Neutrophil (primary cell): ENCODE measurements at regions not wholly inside any gene's neighbourhood (a gene's known extent, or its start where the extent isn't known, plus 50 kb on each side); places are given as distances from the start of the nearest gene placed in this dataset.

Source experiments
- H3K27ac ChIP-seq: fragments of 200-600 bp; sonication (generic); 2 replicates; pipeline ENCODE4 v1.5.1; 2016; ENCODE audit warnings: mild to moderate bottlenecking, moderate library complexity
- H3K27me3 ChIP-seq: fragments of 200-600 bp; sonication (generic); 2 replicates; pipeline ENCODE4 v1.6.0; 2016; ENCODE audit warnings: mild to moderate bottlenecking
- H3K36me3 ChIP-seq: fragments of 200-600 bp; sonication (generic); 2 replicates; pipeline ENCODE4 v1.5.1; 2017
- H3K4me1 ChIP-seq, 2 experiments: fragments of 200-600 bp in 1 of 2; sonication (generic) in 1 of 2; 1 replicate in 1 of 2; 2 replicates in 1 of 2; pipeline versions ENCODE4 v1.5.1 to v1.6.1; 2013 to 2016; ENCODE audit warnings: low read depth in 1 of 2, low read length in 1 of 2, mild to moderate bottlenecking in 1 of 2, moderate library complexity in 1 of 2; ENCODE audit not compliant: control insufficient read depth in 1 of 2, insufficient read depth in 1 of 2
- H3K4me3 ChIP-seq, 2 experiments: fragments of 200-600 bp in 1 of 2; sonication (generic) in 1 of 2; 1 replicate in 1 of 2; 2 replicates in 1 of 2; pipeline ENCODE4 v1.5.1; 2013 to 2016; ENCODE audit warnings: low read depth in 1 of 2, low read length in 1 of 2, mild to moderate bottlenecking in 1 of 2, moderate library complexity in 1 of 2
- H3K9me3 ChIP-seq: fragments of 200-600 bp; sonication (generic); 2 replicates; pipeline ENCODE4 v1.5.1; 2016
- CTCF ChIP-seq: fragments of 200-600 bp; sonication (generic); IDR thresholded peaks from 2 replicates; pipeline ENCODE4 v1.5.1; 2016; ENCODE audit warnings: antibody characterized with exemption

- Histone ChIP-seq H3K9me3 (no peaks in the 10 kb centered on the region), H3K36me3 (no peaks in the 10 kb centered on the region), H3K27ac (no peak overlapping the region), H3K4me3 (no peak overlapping the region), H3K27me3 (no peaks in the 10 kb centered on the region), H3K4me1 (peaks cover 0 to 6% of the 10 kb centered on the region in 2 experiments)
- TF ChIP-seq CTCF: no peak
These were observed 106.7 kb downstream of the GGTLC2 start for GRCh38 chr22:22751043-22751603.

DNA sequence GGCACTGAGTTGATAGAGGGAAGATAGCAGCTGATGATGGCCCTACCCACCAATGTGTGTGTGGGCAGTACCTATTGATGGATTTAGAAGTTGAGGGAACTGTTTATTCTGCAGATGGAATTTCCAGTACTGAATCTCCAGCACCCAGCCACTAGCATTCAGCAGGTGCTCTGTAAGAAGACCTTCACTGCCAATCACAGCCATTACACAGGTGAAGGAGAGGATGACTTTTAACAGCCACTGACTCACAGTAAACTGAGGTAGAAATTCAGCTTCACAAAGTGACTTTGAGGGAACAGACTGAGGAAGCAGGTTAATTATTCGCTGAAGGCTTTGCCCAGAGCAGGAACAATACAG is 107.8 kb downstream of the GGTLC2 start:
- H3K4me1 ChIP-seq: peaks cover 0 to 6% of the 10 kb centered on the region in 2 experiments
- no peaks in the 10 kb centered on the region for H3K36me3 ChIP-seq
- no peaks in the 10 kb centered on the region for H3K27me3 ChIP-seq
- no peaks in the 10 kb centered on the region for H3K9me3 ChIP-seq
- H3K27ac ChIP-seq: no peak overlapping the region
- H3K4me3 ChIP-seq: no peak overlapping the region
- no peak for TF ChIP-seq CTCF

- Histone ChIP-seq H3K36me3 (no peaks in the 10 kb centered on the region), H3K9me3 (no peaks in the 10 kb centered on the region), H3K27ac (no peak overlapping the region), H3K4me1 (peaks cover 0 to 6% of the 10 kb centered on the region in 2 experiments), H3K4me3 (no peak overlapping the region), H3K27me3 (no peaks in the 10 kb centered on the region)
- TF ChIP-seq CTCF: no peak
These were observed 108.4 kb downstream of the GGTLC2 start for GRCh38 chr22:22752556-22753477.

DNA sequence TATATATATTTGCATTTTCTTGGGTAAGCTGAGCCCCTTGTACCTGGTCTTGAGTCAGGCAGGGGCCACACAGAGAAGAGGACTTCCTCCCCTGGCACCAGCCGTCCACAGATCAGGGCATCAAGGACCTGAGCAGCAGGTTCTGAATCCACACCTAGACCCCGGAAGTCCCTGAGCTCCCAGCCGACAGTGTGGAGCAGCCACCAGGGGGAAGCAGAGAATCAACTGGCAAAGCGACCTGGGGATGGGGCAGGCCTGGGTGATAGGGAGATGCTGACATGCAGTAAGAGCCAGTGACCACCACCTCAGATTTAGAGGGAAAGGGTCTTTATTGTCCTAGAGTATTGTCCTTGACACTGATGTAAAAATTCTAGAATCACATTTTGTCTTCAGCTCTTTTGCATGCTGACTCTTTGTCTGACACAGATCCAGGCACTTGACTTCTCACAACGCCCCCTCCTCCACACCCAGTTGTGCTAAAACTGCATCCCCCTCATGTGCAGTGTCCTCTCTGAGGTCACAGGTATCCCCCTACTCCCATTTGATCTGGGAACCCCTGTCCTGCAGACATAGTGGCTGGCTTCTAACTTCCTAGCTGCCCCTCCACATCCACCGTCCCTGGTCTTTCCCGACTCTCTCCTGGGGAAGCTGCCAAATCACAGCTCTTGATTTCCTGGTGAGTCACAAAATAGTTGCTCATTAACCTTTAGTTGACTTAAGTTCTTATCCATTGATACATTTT is 109.3 kb downstream of the GGTLC2 start:
- Histone ChIP-seq H3K27ac (no peak overlapping the region), H3K4me3 (no peak overlapping the region), H3K9me3 (no peaks in the 10 kb centered on the region), H3K27me3 (no peaks in the 10 kb centered on the region), H3K36me3 (no peaks in the 10 kb centered on the region), H3K4me1 (peaks cover 0 to 6% of the 10 kb centered on the region in 2 experiments)
- TF ChIP-seq CTCF: no peak

DNA sequence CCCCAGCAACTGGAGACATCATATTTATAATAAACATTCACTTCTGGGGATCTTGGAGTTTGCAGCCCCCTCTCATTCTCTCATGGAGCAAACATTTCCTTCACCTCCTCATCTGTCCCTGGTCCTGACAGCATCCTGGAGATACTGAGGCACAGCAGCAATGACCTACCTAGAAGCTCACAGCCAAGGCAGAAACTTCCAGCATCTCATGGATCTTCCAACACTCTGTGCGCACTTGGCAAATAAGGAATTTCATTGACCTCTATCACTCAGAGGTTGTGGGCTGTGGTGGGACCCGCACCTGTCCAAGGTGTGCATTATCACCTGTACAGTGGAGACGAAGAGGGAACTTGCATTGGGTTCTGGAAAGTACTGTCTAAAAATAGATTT is 109.8 kb downstream of the GGTLC2 start:
- Histone ChIP-seq H3K27me3 (no peaks in the 10 kb centered on the region), H3K4me1 (peaks cover 0 to 6% of the 10 kb centered on the region in 2 experiments), H3K36me3 (no peaks in the 10 kb centered on the region), H3K4me3 (no peak overlapping the region), H3K9me3 (no peaks in the 10 kb centered on the region), H3K27ac (no peak overlapping the region)
- no peak for TF ChIP-seq CTCF
